ENCODE measurements at regions not wholly inside any gene's neighbourhood (a gene's known extent, or its start where the extent isn't known, plus 50 kb on each side); places are given as distances from the start of the nearest gene placed in this dataset.

GRCh38 chr1:191025896-191026642 is 548.4 kb upstream of the BRINP3 start:
- whole genome bisulfite sequencing = 91% methylated on average over 32 of the region's 33 CpGs
- H3K4ac ChIP-seq (ENCODE audit: low read depth in 1 of 2, low read length in 2 of 2) = no peak overlapping the region
- no peak overlapping the region for H2BK120ac ChIP-seq (ENCODE audit: low read depth, low read length)
- H3K79me1 ChIP-seq (replicated peaks; ENCODE audit: low read length, poor library complexity, severe bottlenecking) = no peaks in the 10 kb centered on the region
- DNase-seq = no peak
- no peak overlapping the region for H3K23ac ChIP-seq (ENCODE audit: low read length in 2 of 2)
- no peak overlapping the region for H2BK12ac ChIP-seq (ENCODE audit: low read length in 2 of 2)
- H3K4me3 ChIP-seq (ENCODE audit: insufficient read depth in 1 of 2, low read depth in 1 of 2, low read length in 2 of 2) = no peak overlapping the region
- no peak overlapping the region for H3K4me2 ChIP-seq (ENCODE audit: low read length, poor library complexity, severe bottlenecking)
- H2AK5ac ChIP-seq (ENCODE audit: low read length, severe bottlenecking) = no peak overlapping the region
- no peak overlapping the region for H2BK15ac ChIP-seq (ENCODE audit: low read depth, poor library complexity, severe bottlenecking)
- no peak overlapping the region for H2BK5ac ChIP-seq (ENCODE audit: low read depth, low read length, poor library complexity, severe bottlenecking)
- peaks cover 0 to 6% of the 10 kb centered on the region in 2 experiments for H3K36me3 ChIP-seq (ENCODE audit: control insufficient read depth in 1 of 2, insufficient read depth in 2 of 2, low read depth in 1 of 2, low read length in 2 of 2)
- H3K4me1 ChIP-seq (ENCODE audit: control insufficient read depth, insufficient read depth, low read depth, low read length) = peaks cover 3% of the 10 kb centered on the region
- no peak overlapping the region for H3K27ac ChIP-seq (ENCODE audit: low read length, poor library complexity, severe bottlenecking)
- no peak overlapping the region for H3K14ac ChIP-seq (ENCODE audit: low read length in 2 of 2)
- H3K27me3 ChIP-seq (ENCODE audit: control insufficient read depth in 1 of 2, insufficient read depth in 1 of 2, low read length in 2 of 2) = no peaks in the 10 kb centered on the region
- H3K9ac ChIP-seq (ENCODE audit: low read length) = no peak overlapping the region
- peak overlapping the region; percentile 50 for H4K91ac ChIP-seq (ENCODE audit: low read length)
- H4K8ac ChIP-seq (ENCODE audit: low read length) = no peak overlapping the region
- peaks cover 18% of the 10 kb centered on the region for H3K9me3 ChIP-seq (ENCODE audit: control insufficient read depth, low read length)
- no peak overlapping the region for H2AFZ ChIP-seq (ENCODE audit: low read depth, low read length)
- no peak overlapping the region for H3K18ac ChIP-seq (ENCODE audit: low read depth in 1 of 2, low read length in 2 of 2)

- H2BK15ac ChIP-seq (ENCODE audit: low read depth, poor library complexity, severe bottlenecking) = no peak overlapping the region
- 68% methylated on average over 5 of the region's 5 CpGs for WGBS
- H4K8ac ChIP-seq (ENCODE audit: low read length) = no peak overlapping the region
Measured at GRCh38 chr1:191026828-191027227, 549.2 kb upstream of the BRINP3 start.

GRCh38 chr1:191034132-191034531 is 556.5 kb upstream of the BRINP3 start:
- H3K4ac ChIP-seq (ENCODE audit: low read depth in 1 of 2, low read length in 2 of 2) = no peak overlapping the region
- no peaks in the 10 kb centered on the region for H3K79me1 ChIP-seq (replicated peaks; ENCODE audit: low read length, poor library complexity, severe bottlenecking)
- no peak overlapping the region for H3K9ac ChIP-seq (ENCODE audit: low read length)
- H2BK120ac ChIP-seq (ENCODE audit: low read depth, low read length) = no peak overlapping the region
- 75% methylated on average over 2 of the region's 2 CpGs for WGBS
- no peak overlapping the region for H2AK5ac ChIP-seq (ENCODE audit: low read length, severe bottlenecking)
- H2BK12ac ChIP-seq (ENCODE audit: low read length in 2 of 2) = no peak overlapping the region
- no peak overlapping the region for H3K27ac ChIP-seq (ENCODE audit: low read length, poor library complexity, severe bottlenecking)
- no peak overlapping the region for H2AFZ ChIP-seq (ENCODE audit: low read depth, low read length)
- no peak overlapping the region for H3K14ac ChIP-seq (ENCODE audit: low read length in 2 of 2)
- H3K4me1 ChIP-seq (ENCODE audit: control insufficient read depth, insufficient read depth, low read depth, low read length) = no peaks in the 10 kb centered on the region
- no peak overlapping the region for H3K18ac ChIP-seq (ENCODE audit: low read depth in 1 of 2, low read length in 2 of 2)
- peaks cover 14% of the 10 kb centered on the region for H3K9me3 ChIP-seq (ENCODE audit: control insufficient read depth, low read length)
- H4K91ac ChIP-seq (ENCODE audit: low read length) = no peak overlapping the region
- no peak overlapping the region for H2BK15ac ChIP-seq (ENCODE audit: low read depth, poor library complexity, severe bottlenecking)
- H2BK5ac ChIP-seq (ENCODE audit: low read depth, low read length, poor library complexity, severe bottlenecking) = no peak overlapping the region
- no peak for DNase-seq
- H3K27me3 ChIP-seq (ENCODE audit: control insufficient read depth in 1 of 2, insufficient read depth in 1 of 2, low read length in 2 of 2) = no peaks in the 10 kb centered on the region
- H3K36me3 ChIP-seq (ENCODE audit: control insufficient read depth in 1 of 2, insufficient read depth in 2 of 2, low read depth in 1 of 2, low read length in 2 of 2) = no peaks in the 10 kb centered on the region
- H3K4me3 ChIP-seq (ENCODE audit: insufficient read depth in 1 of 2, low read depth in 1 of 2, low read length in 2 of 2) = no peak overlapping the region
- no peak overlapping the region for H3K4me2 ChIP-seq (ENCODE audit: low read length, poor library complexity, severe bottlenecking)
- no peak overlapping the region for H4K8ac ChIP-seq (ENCODE audit: low read length)
- H3K23ac ChIP-seq (ENCODE audit: low read length in 2 of 2) = no peak overlapping the region

More at GRCh38 chr1:191026828-191027227, 549.2 kb upstream of the BRINP3 start:
- Histone ChIP-seq H2AFZ (ENCODE audit: low read depth, low read length) (no peak overlapping the region), H2BK5ac (ENCODE audit: low read depth, low read length, poor library complexity, severe bottlenecking) (no peak overlapping the region), H3K79me1 (replicated peaks; ENCODE audit: low read length, poor library complexity, severe bottlenecking) (no peaks in the 10 kb centered on the region), H3K9me3 (ENCODE audit: control insufficient read depth, low read length) (peaks cover 24% of the 10 kb centered on the region), H3K9ac (ENCODE audit: low read length) (no peak overlapping the region), H3K4me3 (ENCODE audit: insufficient read depth in 1 of 2, low read depth in 1 of 2, low read length in 2 of 2) (no peak overlapping the region), H3K36me3 (ENCODE audit: control insufficient read depth in 1 of 2, insufficient read depth in 2 of 2, low read depth in 1 of 2, low read length in 2 of 2) (peaks cover 0 to 6% of the 10 kb centered on the region in 2 experiments), H2BK120ac (ENCODE audit: low read depth, low read length) (no peak overlapping the region), H3K27ac (ENCODE audit: low read length, poor library complexity, severe bottlenecking) (no peak overlapping the region), H3K4me2 (ENCODE audit: low read length, poor library complexity, severe bottlenecking) (no peak overlapping the region), H3K4me1 (ENCODE audit: control insufficient read depth, insufficient read depth, low read depth, low read length) (peaks cover 3% of the 10 kb centered on the region), H3K27me3 (ENCODE audit: control insufficient read depth in 1 of 2, insufficient read depth in 1 of 2, low read length in 2 of 2) (no peaks in the 10 kb centered on the region), H2AK5ac (ENCODE audit: low read length, severe bottlenecking) (no peak overlapping the region), H3K18ac (ENCODE audit: low read depth in 1 of 2, low read length in 2 of 2) (no peak overlapping the region), H2BK12ac (ENCODE audit: low read length in 2 of 2) (no peak overlapping the region), H3K4ac (ENCODE audit: low read depth in 1 of 2, low read length in 2 of 2) (no peak overlapping the region), H4K91ac (ENCODE audit: low read length) (no peak overlapping the region), H3K23ac (ENCODE audit: low read length in 2 of 2) (no peak overlapping the region), H3K14ac (ENCODE audit: low read length in 2 of 2) (no peak overlapping the region)
- DNase-seq = no peak

GRCh38 chr1:191043066-191043465 is 565.4 kb upstream of the BRINP3 start:
- no peak overlapping the region for H2AK5ac ChIP-seq (ENCODE audit: low read length, severe bottlenecking)
- WGBS = no CpG with 5 or more reads among the region's 2 CpGs
- no peak overlapping the region for H2BK5ac ChIP-seq (ENCODE audit: low read depth, low read length, poor library complexity, severe bottlenecking)
- H3K9ac ChIP-seq (ENCODE audit: low read length) = no peak overlapping the region
- peaks cover 5% of the 10 kb centered on the region for H3K9me3 ChIP-seq (ENCODE audit: control insufficient read depth, low read length)
- H3K4me1 ChIP-seq (ENCODE audit: control insufficient read depth, insufficient read depth, low read depth, low read length) = no peaks in the 10 kb centered on the region
- H2AFZ ChIP-seq (ENCODE audit: low read depth, low read length) = no peak overlapping the region
- no peaks in the 10 kb centered on the region for H3K36me3 ChIP-seq (ENCODE audit: control insufficient read depth in 1 of 2, insufficient read depth in 2 of 2, low read depth in 1 of 2, low read length in 2 of 2)
- no peaks in the 10 kb centered on the region for H3K79me1 ChIP-seq (replicated peaks; ENCODE audit: low read length, poor library complexity, severe bottlenecking)
- no peak overlapping the region for H3K18ac ChIP-seq (ENCODE audit: low read depth in 1 of 2, low read length in 2 of 2)
- H3K23ac ChIP-seq (ENCODE audit: low read length in 2 of 2) = no peak overlapping the region
- no peak overlapping the region for H3K4me3 ChIP-seq (ENCODE audit: insufficient read depth in 1 of 2, low read depth in 1 of 2, low read length in 2 of 2)
- no peak overlapping the region for H2BK12ac ChIP-seq (ENCODE audit: low read length in 2 of 2)
- H3K27me3 ChIP-seq (ENCODE audit: control insufficient read depth in 1 of 2, insufficient read depth in 1 of 2, low read length in 2 of 2) = no peaks in the 10 kb centered on the region
- no peak overlapping the region for H2BK120ac ChIP-seq (ENCODE audit: low read depth, low read length)
- no peak for DNase-seq
- no peak overlapping the region for H4K91ac ChIP-seq (ENCODE audit: low read length)
- H3K4me2 ChIP-seq (ENCODE audit: low read length, poor library complexity, severe bottlenecking) = no peak overlapping the region
- no peak overlapping the region for H3K4ac ChIP-seq (ENCODE audit: low read depth in 1 of 2, low read length in 2 of 2)
- H3K27ac ChIP-seq (ENCODE audit: low read length, poor library complexity, severe bottlenecking) = no peak overlapping the region
- no peak overlapping the region for H3K14ac ChIP-seq (ENCODE audit: low read length in 2 of 2)
- no peak overlapping the region for H2BK15ac ChIP-seq (ENCODE audit: low read depth, poor library complexity, severe bottlenecking)
- no peak overlapping the region for H4K8ac ChIP-seq (ENCODE audit: low read length)

Data from mesenchymal stem cell (in vitro differentiated cells and primary cell).